GM12872 (cell line): ENCODE measurements at regions not wholly inside any gene's neighbourhood (a gene's known extent, or its start where the extent isn't known, plus 50 kb on each side); places are given as distances from the start of the nearest gene placed in this dataset.

Experiments
- TF ChIP-seq, protein P1 (sequence below): IDR thresholded peaks from 3 replicates; pipeline ENCODE4 v1.5.1; 2011; ENCODE audit warnings: low read depth, mild to moderate bottlenecking, low read length, moderate library complexity; ENCODE audit not compliant: insufficient read depth

- TF ChIP-seq, protein P1, sequence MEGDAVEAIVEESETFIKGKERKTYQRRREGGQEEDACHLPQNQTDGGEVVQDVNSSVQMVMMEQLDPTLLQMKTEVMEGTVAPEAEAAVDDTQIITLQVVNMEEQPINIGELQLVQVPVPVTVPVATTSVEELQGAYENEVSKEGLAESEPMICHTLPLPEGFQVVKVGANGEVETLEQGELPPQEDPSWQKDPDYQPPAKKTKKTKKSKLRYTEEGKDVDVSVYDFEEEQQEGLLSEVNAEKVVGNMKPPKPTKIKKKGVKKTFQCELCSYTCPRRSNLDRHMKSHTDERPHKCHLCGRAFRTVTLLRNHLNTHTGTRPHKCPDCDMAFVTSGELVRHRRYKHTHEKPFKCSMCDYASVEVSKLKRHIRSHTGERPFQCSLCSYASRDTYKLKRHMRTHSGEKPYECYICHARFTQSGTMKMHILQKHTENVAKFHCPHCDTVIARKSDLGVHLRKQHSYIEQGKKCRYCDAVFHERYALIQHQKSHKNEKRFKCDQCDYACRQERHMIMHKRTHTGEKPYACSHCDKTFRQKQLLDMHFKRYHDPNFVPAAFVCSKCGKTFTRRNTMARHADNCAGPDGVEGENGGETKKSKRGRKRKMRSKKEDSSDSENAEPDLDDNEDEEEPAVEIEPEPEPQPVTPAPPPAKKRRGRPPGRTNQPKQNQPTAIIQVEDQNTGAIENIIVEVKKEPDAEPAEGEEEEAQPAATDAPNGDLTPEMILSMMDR: no peak
These were observed 418.3 kb upstream of the POU3F2 start for GRCh38 chr6:98416027-98416426.

DNA sequence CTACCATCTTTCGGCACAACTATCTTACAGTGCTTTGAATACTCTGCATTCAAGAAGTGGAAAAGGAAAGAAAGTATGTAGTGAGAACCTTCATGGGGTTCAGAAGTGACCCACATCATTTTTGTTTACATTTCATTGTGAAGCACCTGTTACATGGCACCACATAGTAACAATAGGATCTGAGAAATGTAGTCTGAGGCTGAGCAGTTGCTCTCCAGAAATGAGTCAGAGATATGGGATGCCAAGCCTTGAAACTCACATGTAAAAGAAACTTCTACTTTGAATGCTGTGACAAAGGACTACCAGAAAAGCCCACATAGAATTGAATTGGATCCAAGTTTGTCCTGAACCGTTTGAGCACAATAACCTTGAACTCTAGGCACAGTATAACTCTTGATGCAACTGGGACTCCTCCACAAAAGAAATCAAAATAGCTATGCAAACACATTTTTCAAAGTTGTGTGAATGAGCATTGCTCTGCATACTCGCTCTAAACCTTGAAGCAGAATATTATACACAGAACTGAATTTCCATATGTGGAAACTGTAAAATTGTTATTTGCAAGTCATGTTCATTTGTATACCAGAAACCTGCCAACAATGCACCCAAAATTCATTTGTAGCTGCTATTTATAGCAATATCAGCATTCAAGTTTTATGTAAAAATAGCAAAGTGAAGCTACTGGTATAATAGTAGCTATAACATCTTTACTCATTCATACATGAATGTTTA, 400.9 kb upstream of the POU3F2 start:
- TF ChIP-seq, protein P1: no peak

- TF ChIP-seq, protein P1: no peak
These were observed 390.7 kb upstream of the POU3F2 start for GRCh38 chr6:98443633-98444032.

DNA sequence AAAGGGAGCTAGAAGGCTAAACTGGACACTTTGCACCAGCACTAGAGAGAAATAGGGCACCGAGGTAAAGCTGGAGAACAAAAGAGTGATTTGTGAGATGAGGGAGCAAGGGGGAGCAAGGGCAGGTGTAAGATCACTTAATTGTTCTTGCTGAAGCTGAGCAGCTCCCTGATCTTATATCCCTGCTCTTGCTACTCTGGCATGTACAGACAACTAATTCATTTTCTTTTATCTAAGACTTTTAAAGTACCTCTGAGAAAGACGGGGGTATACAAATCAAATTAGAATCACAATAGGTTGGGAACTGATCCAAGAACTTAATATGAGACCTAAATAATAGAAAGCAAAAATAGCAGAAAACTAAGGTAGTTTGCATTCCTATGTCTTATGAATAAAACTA, 381.7 kb upstream of the POU3F2 start:
- TF ChIP-seq, protein P1: no peak

- TF ChIP-seq, protein P1: no peak
These were observed 379.5 kb upstream of the POU3F2 start for GRCh38 chr6:98454809-98455322.

- TF ChIP-seq, protein P1: no peak
These were observed 375.7 kb upstream of the POU3F2 start for GRCh38 chr6:98458708-98459107.

DNA sequence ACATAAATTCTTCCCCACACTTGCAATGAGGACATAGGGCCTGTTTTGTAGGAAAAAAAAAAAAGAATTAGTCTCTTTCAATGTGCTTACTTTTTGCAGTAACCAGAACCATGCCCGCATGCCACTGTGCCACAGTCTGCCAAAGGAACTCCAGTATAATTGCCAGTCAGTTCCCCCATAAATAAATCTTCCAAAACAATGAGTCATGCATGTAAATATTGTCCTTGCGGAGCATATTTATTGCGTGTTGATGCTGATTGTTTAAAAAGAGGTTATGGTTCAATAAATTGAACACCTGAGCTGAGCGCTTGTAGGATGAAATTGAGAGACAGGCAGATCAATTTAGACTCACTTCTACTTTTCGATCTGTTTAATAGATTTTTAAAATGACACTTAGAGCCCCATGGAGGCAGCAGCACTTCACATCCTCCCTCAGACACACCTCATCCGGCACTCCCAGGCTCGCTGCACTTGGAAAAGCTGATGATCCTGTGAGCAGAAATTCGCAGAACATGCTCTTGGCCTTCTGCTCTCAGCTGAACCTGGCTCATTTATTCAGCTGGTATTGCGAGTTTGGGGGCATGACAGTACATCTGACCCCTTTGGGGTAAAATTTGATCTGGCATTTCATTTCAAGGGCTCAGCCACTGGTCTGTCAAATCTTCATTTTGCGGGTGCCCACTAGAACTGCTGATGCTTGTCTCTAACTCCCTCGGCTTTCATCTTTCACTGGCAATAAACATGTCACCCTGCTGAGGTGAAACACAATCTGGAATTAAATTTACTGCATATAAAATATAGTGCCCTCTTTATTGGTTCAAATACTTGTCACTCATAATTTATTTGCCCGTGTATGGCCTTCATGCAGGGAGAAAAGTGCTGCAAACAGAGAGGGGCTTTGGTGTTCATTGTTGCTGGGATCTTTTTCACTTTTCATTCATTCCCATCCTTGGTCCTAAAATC, 371.1 kb upstream of the POU3F2 start:
- TF ChIP-seq, protein P1: no peak
